ENCODE measurements at regions not wholly inside any gene's neighbourhood (a gene's known extent, or its start where the extent isn't known, plus 50 kb on each side); places are given as distances from the start of the nearest gene placed in this dataset.
A peak's percentile ranks its signal among the peaks of the same experiment; 100 is the strongest.

DNA sequence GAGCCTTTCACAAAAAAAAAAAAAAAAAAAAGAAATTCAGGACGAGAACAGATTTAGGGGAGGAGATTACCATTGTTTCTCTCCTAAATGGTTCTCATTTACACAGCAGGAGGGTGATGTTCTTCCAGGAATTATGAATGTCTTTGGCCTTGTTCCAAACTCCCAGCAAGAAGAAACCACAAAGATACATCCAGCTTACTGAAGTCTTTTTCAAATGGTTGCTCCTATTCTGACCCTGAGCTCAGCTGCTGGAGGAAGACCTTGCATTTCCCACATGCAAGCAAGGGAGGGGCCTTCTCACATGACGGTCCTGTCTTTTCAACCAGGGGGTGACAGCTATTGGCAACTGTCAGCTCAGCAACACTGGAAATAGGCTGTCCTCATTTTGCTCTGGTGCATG, 203.0 kb upstream of the VLDLR start (continued):
- TF ChIP-seq ZNF843 (tag by site-specific recombination; IDR thresholded peaks at IDR 0.05) (0 out of 2 replicates have a peak, but pooled peaks have one; percentile 21), ZBTB17 (tag by site-specific recombination; IDR thresholded peaks at IDR 0.05) (0 out of 2 replicates have a peak, but pooled peaks have one; percentile 18), ZNF596 (tag by site-specific recombination; IDR thresholded peaks at IDR 0.05) (no peak), ZNF335 (tag by site-specific recombination; conservative IDR thresholded peaks at IDR 0.05) (no peak), ZFP3 (tag by site-specific recombination; IDR thresholded peaks at IDR 0.05; ENCODE audit: low read depth) (no peak), SALL2 (tag by site-specific recombination; IDR thresholded peaks at IDR 0.05; ENCODE audit: borderline replicate concordance) (no peak), ZNF211 (tag by site-specific recombination; IDR thresholded peaks at IDR 0.05; ENCODE audit: low read depth) (no peak), ZNF24 (tag by site-specific recombination; IDR thresholded peaks at IDR 0.05) (no peak), ZNF785 (tag by site-specific recombination; IDR thresholded peaks at IDR 0.05) (no peak), ZNF133 (tag by site-specific recombination; IDR thresholded peaks at IDR 0.05) (no peak), ZNF391 (tag by site-specific recombination; IDR thresholded peaks at IDR 0.05; ENCODE audit: borderline replicate concordance, low read depth) (no peak), ZNF175 (tag by site-specific recombination; IDR thresholded peaks at IDR 0.05) (no peak), MEIS1 (CRISPR knock-in tag; IDR thresholded peaks at IDR 0.05; ENCODE audit: borderline replicate concordance) (no peak), ZNF48 (tag by site-specific recombination; IDR thresholded peaks at IDR 0.05) (no peak), BCL11A (tag by site-specific recombination; IDR thresholded peaks at IDR 0.05; ENCODE audit: low read depth) (no peak), ZNF510 (tag by site-specific recombination; IDR thresholded peaks at IDR 0.05; ENCODE audit: insufficient replicate concordance) (peak; percentile 47), KLF1 (tag by site-specific recombination; IDR thresholded peaks at IDR 0.05) (no peak), TRIM28 (IDR thresholded peaks at IDR 0.05; ENCODE audit: borderline replicate concordance, low read length) (no peak), ZNF571 (tag by site-specific recombination; IDR thresholded peaks at IDR 0.05) (no peak), ZFHX2 (tag by site-specific recombination; conservative IDR thresholded peaks at IDR 0.05) (no peak), ZBTB20 (tag by site-specific recombination; IDR thresholded peaks at IDR 0.05) (no peak), HOXA7 (CRISPR knock-in tag; IDR thresholded peaks at IDR 0.05; ENCODE audit: borderline replicate concordance) (no peak), ZNF423 (tag by site-specific recombination; IDR thresholded peaks at IDR 0.05) (no peak)
- TF ChIP-seq, protein P1, sequence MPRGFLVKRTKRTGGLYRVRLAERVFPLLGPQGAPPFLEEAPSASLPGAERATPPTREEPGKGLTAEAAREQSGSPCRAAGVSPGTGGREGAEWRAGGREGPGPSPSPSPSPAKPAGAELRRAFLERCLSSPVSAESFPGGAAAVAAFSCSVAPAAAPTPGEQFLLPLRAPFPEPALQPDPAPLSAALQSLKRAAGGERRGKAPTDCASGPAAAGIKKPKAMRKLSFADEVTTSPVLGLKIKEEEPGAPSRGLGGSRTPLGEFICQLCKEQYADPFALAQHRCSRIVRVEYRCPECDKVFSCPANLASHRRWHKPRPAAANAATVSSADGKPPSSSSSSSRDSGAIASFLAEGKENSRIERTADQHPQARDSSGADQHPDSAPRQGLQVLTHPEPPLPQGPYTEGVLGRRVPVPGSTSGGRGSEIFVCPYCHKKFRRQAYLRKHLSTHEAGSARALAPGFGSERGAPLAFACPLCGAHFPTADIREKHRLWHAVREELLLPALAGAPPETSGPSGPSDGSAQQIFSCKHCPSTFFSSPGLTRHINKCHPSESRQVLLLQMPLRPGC (tag by site-specific recombination; IDR thresholded peaks at IDR 0.05) = no peak
- TF ChIP-seq, protein P2, sequence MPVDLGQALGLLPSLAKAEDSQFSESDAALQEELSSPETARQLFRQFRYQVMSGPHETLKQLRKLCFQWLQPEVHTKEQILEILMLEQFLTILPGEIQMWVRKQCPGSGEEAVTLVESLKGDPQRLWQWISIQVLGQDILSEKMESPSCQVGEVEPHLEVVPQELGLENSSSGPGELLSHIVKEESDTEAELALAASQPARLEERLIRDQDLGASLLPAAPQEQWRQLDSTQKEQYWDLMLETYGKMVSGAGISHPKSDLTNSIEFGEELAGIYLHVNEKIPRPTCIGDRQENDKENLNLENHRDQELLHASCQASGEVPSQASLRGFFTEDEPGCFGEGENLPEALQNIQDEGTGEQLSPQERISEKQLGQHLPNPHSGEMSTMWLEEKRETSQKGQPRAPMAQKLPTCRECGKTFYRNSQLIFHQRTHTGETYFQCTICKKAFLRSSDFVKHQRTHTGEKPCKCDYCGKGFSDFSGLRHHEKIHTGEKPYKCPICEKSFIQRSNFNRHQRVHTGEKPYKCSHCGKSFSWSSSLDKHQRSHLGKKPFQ (tag by site-specific recombination; IDR thresholded peaks at IDR 0.05) = no peak
- TF ChIP-seq, protein P3, sequence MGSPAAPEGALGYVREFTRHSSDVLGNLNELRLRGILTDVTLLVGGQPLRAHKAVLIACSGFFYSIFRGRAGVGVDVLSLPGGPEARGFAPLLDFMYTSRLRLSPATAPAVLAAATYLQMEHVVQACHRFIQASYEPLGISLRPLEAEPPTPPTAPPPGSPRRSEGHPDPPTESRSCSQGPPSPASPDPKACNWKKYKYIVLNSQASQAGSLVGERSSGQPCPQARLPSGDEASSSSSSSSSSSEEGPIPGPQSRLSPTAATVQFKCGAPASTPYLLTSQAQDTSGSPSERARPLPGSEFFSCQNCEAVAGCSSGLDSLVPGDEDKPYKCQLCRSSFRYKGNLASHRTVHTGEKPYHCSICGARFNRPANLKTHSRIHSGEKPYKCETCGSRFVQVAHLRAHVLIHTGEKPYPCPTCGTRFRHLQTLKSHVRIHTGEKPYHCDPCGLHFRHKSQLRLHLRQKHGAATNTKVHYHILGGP (tag by site-specific recombination; IDR thresholded peaks at IDR 0.05) = peak; percentile 88
- TF ChIP-seq, protein P4, sequence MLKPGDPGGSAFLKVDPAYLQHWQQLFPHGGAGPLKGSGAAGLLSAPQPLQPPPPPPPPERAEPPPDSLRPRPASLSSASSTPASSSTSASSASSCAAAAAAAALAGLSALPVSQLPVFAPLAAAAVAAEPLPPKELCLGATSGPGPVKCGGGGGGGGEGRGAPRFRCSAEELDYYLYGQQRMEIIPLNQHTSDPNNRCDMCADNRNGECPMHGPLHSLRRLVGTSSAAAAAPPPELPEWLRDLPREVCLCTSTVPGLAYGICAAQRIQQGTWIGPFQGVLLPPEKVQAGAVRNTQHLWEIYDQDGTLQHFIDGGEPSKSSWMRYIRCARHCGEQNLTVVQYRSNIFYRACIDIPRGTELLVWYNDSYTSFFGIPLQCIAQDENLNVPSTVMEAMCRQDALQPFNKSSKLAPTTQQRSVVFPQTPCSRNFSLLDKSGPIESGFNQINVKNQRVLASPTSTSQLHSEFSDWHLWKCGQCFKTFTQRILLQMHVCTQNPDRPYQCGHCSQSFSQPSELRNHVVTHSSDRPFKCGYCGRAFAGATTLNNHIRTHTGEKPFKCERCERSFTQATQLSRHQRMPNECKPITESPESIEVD (tag by site-specific recombination; IDR thresholded peaks at IDR 0.05) = peak; percentile 79
- TF ChIP-seq, protein P5, sequence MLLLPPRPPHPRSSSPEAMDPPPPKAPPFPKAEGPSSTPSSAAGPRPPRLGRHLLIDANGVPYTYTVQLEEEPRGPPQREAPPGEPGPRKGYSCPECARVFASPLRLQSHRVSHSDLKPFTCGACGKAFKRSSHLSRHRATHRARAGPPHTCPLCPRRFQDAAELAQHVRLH (tag by site-specific recombination; IDR thresholded peaks at IDR 0.05) = no peak
- TF ChIP-seq, protein P6, sequence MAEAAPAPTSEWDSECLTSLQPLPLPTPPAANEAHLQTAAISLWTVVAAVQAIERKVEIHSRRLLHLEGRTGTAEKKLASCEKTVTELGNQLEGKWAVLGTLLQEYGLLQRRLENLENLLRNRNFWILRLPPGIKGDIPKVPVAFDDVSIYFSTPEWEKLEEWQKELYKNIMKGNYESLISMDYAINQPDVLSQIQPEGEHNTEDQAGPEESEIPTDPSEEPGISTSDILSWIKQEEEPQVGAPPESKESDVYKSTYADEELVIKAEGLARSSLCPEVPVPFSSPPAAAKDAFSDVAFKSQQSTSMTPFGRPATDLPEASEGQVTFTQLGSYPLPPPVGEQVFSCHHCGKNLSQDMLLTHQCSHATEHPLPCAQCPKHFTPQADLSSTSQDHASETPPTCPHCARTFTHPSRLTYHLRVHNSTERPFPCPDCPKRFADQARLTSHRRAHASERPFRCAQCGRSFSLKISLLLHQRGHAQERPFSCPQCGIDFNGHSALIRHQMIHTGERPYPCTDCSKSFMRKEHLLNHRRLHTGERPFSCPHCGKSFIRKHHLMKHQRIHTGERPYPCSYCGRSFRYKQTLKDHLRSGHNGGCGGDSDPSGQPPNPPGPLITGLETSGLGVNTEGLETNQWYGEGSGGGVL (tag by site-specific recombination; IDR thresholded peaks at IDR 0.05) = no peak
- TF ChIP-seq, protein P7, sequence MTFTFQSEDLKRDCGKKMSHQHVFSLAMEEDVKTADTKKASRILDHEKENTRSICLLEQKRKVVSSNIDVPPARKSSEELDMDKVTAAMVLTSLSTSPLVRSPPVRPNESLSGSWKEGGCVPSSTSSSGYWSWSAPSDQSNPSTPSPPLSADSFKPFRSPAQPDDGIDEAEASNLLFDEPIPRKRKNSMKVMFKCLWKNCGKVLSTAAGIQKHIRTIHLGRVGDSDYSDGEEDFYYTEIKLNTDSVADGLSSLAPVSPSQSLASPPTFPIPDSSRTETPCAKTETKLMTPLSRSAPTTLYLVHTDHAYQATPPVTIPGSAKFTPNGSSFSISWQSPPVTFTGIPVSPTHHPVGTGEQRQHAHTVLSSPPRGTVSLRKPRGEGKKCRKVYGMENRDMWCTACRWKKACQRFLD (tag by site-specific recombination; IDR thresholded peaks at IDR 0.05) = no peak
- TF ChIP-seq, protein P8, sequence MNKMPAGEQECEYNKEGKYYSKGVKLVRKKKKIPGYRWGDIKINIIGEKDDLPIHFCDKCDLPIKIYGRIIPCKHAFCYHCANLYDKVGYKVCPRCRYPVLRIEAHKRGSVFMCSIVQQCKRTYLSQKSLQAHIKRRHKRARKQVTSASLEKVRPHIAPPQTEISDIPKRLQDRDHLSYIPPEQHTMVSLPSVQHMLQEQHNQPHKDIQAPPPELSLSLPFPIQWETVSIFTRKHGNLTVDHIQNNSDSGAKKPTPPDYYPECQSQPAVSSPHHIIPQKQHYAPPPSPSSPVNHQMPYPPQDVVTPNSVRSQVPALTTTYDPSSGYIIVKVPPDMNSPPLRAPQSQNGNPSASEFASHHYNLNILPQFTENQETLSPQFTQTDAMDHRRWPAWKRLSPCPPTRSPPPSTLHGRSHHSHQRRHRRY (tag by site-specific recombination; IDR thresholded peaks at IDR 0.05) = no peak
